Colonic mucosa (tissue), 4 donors: ENCODE measurements at regions not wholly inside any gene's neighbourhood (a gene's known extent, or its start where the extent isn't known, plus 50 kb on each side); places are given as distances from the start of the nearest gene placed in this dataset.

Experiments
- DNase-seq: peaks from one replicate; pipeline ENCODE4 v3.0.0-alpha.2; 2020
- H3K27ac ChIP-seq: fragments of 200-600 bp; one replicate; pipeline ENCODE4 v1.8.0; 2021
- H3K27me3 ChIP-seq: fragments of 200-600 bp; one replicate; pipeline ENCODE4 v1.8.0; 2021
- H3K36me3 ChIP-seq: fragments of 200-600 bp; one replicate; pipeline ENCODE4 v1.8.0; 2021
- H3K4me1 ChIP-seq: fragments of 200-600 bp; one replicate; pipeline ENCODE4 v1.8.0; 2021; ENCODE audit warnings: mild to moderate bottlenecking
- H3K4me3 ChIP-seq: fragments of 200-600 bp; one replicate; pipeline ENCODE4 v1.8.0; 2021
- H3K9ac ChIP-seq, 2 donors: one replicate each; pipeline ENCODE4 v1.7.0; 2013; ENCODE audit warnings: control low read depth in 2 of 2, low read depth in 2 of 2, low read length in 2 of 2
- H3K9me3 ChIP-seq: fragments of 200-600 bp; one replicate; pipeline ENCODE4 v1.8.0; 2021
- intact Hi-C: fragments of 100-400 bp; cut with DNase I; formaldehyde crosslinking; loops from one replicate; pipeline ENCODE4 v1.14.1; 2022
- TF ChIP-seq, protein P1 (sequence below): fragments of 200-600 bp; IDR thresholded peaks from one replicate; pipeline ENCODE4 v1.8.0; 2022; ENCODE audit warnings: antibody characterized with exemption, mild to moderate bottlenecking
- donor health status: healthy.
- donor health status: DM: no; HTN: no; CAD: no.
- donor health status: DM: no; HTN: no; CAD: no.

DNA sequence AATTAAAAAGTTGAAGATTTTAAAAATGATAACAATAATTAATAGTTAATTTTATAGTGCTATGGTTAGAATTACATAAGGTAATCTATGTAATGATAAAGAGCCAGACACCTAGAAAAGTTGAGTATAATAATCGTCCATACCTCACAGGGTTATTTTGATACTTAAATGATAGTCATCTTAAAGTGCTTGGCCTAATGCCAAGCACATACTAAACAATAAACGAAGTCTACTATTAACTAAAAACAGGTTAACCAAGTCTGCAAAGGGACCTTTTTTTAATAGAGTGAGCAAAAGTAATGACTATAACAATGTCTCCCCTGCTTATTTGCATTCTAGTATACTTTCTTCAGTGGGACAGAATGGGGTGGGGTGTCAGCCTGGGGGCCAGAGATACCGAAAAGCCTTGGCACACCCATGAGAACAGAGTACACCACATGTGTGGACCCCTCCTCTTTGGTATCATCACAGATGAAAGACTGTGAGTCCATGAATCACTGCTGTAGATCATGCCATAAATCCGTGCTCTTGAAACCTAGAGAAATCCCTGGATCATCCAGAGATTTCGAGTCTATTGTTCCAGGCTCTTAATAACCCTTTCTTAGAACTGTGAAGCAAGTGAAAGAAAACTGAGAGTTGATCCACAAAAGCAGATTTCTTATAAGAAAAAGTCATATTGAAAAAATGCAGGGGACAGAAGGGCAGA is 249.5 kb downstream of the PRELID2 start:
- Histone ChIP-seq H3K4me1 (no peaks in the 10 kb centered on the region), H3K9ac (no peak overlapping the region), H3K36me3 (no peaks in the 10 kb centered on the region), H3K4me3 (no peak overlapping the region), H3K9me3 (no peaks in the 10 kb centered on the region), H3K27me3 (no peaks in the 10 kb centered on the region), H3K27ac (peak overlapping the region; percentile 11)
- TF ChIP-seq, protein P1, sequence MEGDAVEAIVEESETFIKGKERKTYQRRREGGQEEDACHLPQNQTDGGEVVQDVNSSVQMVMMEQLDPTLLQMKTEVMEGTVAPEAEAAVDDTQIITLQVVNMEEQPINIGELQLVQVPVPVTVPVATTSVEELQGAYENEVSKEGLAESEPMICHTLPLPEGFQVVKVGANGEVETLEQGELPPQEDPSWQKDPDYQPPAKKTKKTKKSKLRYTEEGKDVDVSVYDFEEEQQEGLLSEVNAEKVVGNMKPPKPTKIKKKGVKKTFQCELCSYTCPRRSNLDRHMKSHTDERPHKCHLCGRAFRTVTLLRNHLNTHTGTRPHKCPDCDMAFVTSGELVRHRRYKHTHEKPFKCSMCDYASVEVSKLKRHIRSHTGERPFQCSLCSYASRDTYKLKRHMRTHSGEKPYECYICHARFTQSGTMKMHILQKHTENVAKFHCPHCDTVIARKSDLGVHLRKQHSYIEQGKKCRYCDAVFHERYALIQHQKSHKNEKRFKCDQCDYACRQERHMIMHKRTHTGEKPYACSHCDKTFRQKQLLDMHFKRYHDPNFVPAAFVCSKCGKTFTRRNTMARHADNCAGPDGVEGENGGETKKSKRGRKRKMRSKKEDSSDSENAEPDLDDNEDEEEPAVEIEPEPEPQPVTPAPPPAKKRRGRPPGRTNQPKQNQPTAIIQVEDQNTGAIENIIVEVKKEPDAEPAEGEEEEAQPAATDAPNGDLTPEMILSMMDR = no peak
- intact Hi-C loops = no loop called here
- no peak for DNase-seq

DNA sequence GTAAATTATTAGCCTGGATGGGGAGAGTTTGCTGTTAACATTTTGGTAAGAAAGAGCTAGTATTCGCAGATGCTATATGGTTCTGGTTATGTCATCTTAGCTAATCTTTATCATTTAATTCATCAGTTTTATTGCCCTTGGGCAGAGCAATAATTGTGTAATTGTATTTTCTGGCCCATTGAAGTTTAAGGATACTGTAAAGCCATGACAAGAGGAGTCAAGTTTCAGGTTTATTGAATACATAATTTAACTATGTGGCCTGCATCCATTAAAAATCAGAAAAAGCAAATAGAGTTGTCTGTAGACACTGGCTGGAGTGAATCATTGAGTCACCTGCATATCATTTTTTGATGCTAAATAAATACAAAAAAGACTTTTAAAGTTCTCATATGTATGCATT is 255.8 kb downstream of the PRELID2 start:
- no peaks in the 10 kb centered on the region for H3K27me3 ChIP-seq

DNA sequence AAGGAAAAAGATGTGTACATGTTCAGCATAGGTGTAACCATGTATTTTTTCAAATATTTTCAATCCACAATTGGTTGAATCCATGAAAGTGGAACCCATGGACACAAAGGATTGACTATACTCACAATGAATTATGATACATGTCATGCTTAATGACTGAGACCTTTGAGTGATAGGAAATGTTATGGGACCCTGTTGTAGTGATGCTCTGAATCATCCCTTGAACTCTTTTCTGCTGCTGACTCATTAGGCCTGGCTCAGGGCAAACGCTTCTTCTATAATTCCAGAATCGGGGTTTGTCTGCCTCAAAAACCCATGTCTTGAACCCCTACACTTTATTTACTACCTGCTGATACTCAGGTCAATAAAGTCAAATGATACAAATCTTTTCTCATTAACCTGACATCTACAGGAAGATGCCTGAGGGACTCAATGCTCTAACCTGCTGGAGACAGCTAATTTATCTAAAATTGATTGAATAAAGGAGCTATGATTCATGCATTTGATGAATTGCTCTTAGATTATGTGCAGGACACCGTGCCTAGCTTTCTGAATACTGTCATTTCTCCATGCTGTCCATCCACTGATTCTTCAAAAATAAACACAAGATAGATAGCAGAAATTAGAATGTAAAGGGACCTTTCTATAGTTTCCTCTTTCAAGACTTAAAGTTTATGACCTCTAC is 260.1 kb downstream of the PRELID2 start:
- Histone ChIP-seq H3K4me3 (no peak overlapping the region), H3K9me3 (no peaks in the 10 kb centered on the region), H3K9ac (no peak overlapping the region), H3K27ac (no peak overlapping the region), H3K27me3 (no peaks in the 10 kb centered on the region), H3K4me1 (no peaks in the 10 kb centered on the region), H3K36me3 (no peaks in the 10 kb centered on the region)
- DNase-seq = no peak
- TF ChIP-seq, protein P1 = no peak
- intact Hi-C loops = no loop called here

More for the DNA sequence above, 255.8 kb downstream of the PRELID2 start:
- no peaks in the 10 kb centered on the region for H3K36me3 ChIP-seq
- H3K4me1 ChIP-seq = no peaks in the 10 kb centered on the region
- no peak overlapping the region for H3K9ac ChIP-seq
- H3K4me3 ChIP-seq = no peak overlapping the region
- TF ChIP-seq, protein P1 = no peak
- H3K27ac ChIP-seq = no peak overlapping the region
- DNase-seq = no peak
- intact Hi-C loops = no loop called here
- H3K9me3 ChIP-seq = no peaks in the 10 kb centered on the region

DNA sequence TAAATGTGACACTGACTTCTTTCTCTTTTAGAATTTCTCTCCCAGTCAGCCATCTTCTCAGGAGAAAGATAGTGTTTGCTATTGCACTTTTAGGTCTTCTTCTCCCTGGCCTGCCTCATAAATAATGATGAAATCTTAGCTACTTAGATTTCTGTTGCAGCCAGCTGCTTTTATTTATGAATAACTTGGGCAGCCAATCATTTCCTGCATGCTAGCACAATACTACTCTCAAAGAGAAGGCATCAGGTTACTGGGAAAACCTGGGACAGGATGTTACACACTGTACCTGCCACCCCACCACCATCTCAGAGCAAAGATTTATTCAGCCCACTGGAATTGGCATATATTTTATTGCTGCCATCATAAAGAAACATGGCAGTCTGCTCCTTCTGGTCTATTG is 266.6 kb downstream of the PRELID2 start:
- Histone ChIP-seq H3K9me3 (no peaks in the 10 kb centered on the region), H3K4me3 (no peak overlapping the region), H3K4me1 (no peaks in the 10 kb centered on the region), H3K27ac (no peak overlapping the region), H3K9ac (no peak overlapping the region), H3K36me3 (no peaks in the 10 kb centered on the region), H3K27me3 (no peaks in the 10 kb centered on the region)
- intact Hi-C loops = no loop called here
- DNase-seq = no peak
- TF ChIP-seq, protein P1 = no peak

DNA sequence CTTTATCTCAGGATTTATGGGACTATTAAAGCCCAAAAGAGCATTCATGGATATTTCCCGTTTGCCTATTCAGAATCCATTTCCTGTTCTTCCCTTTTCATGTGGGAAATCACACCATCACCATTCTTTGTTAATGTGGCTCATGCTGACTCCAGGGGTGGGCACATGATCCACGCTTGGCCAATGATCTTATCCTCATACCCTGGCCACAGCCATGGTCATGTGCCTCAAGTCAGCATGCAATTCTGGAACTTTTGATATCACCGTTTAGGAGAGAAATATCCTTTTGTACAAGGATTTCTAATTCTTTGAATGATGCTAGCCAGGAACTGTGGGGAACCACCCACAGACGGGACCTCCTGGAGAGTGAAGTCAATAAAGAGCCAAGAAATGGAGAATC is 272.2 kb downstream of the PRELID2 start:
- intact Hi-C loops = no loop called here
- Histone ChIP-seq H3K4me3 (no peak overlapping the region), H3K9me3 (no peaks in the 10 kb centered on the region), H3K27me3 (no peaks in the 10 kb centered on the region), H3K4me1 (no peaks in the 10 kb centered on the region), H3K36me3 (no peaks in the 10 kb centered on the region), H3K27ac (no peak overlapping the region), H3K9ac (no peak overlapping the region)
- TF ChIP-seq, protein P1 = no peak
- no peak for DNase-seq
